HepG2 (cell line): ENCODE measurements at regions not wholly inside any gene's neighbourhood (a gene's known extent, or its start where the extent isn't known, plus 50 kb on each side); places are given as distances from the start of the nearest gene placed in this dataset.

Source experiments
- ATAC-seq: fragments of 200-7000 bp; cut with Tn5 transposase; 3 replicates; pipeline ENCODE4 v1.9.1; 2020; ENCODE audit warnings: mild to moderate bottlenecking, moderate library complexity
- BruUV-seq: library from RNA; stranded (reverse); fragments of 400-500 nt; replicated peaks from 2 replicates; lab custom pipeline; 2021; lab: Mats Ljungman, UMichigan
- CTCF ChIA-PET: fragments of 300-600 bp; formaldehyde crosslinking; extraction: SDS; loops from one replicate; lab custom pipeline; 2021; ENCODE audit warnings: low total read pairs, inconsistent platforms, low intra/inter-chr PET ratio; lab: Yijun Ruan, JAX
- POLR2A ChIA-PET: fragments of 350-600 bp; sonication (Branson Sonifier 250); formaldehyde crosslinking; loops from one replicate; lab custom pipeline; 2020; ENCODE audit warnings: antibody characterized with exemption, inconsistent platforms; lab: Yijun Ruan, JAX
- DNase-seq: peaks from one replicate; pipeline ENCODE4 v3.0.0-alpha.2; 2015; ENCODE audit warnings: low spot score
- FAIRE-seq: peaks from 3 replicates; lab custom pipeline; 2011; peaks lifted over from hg19 to GRCh38; lab: Jason Lieb, UNC
- H2AFZ ChIP-seq: one replicate; pipeline ENCODE4 v1.6.1; 2011; ENCODE audit warnings: low read length, inconsistent platforms
- H3K27ac ChIP-seq: fragments of 300-600 bp; 3 replicates; pipeline ENCODE4 v1.8.0; 2011; ENCODE audit warnings: mixed run types, mild to moderate bottlenecking, mixed read lengths, low read length, inconsistent platforms; ENCODE audit not compliant: insufficient read depth; ENCODE audit errors: extremely low read length
- H3K27me3 ChIP-seq, 2 experiments: fragments of 200-600 bp in 1 of 2; 2 replicates in 1 of 2; 3 replicates in 1 of 2; pipeline versions ENCODE4 v1.6.0 to v1.8.0; 2011; ENCODE audit warnings: low read length in 2 of 2, mild to moderate bottlenecking in 2 of 2, moderate library complexity in 2 of 2, inconsistent platforms in 1 of 2; ENCODE audit not compliant: insufficient read depth in 2 of 2, control insufficient read depth in 1 of 2
- H3K36me3 ChIP-seq, 2 experiments: fragments of 200-600 bp in 1 of 2; replicated peaks in 1 of 2; 2 replicates in 1 of 2; 3 replicates in 1 of 2; pipeline versions ENCODE4 v1.5.1 to v1.8.0; 2011; ENCODE audit warnings: low read length in 2 of 2, inconsistent platforms in 1 of 2; ENCODE audit not compliant: insufficient read depth in 2 of 2, control insufficient read depth in 1 of 2
- H3K4me1 ChIP-seq: 2 replicates; pipeline ENCODE4 v1.5.1; 2012; ENCODE audit warnings: low read length, inconsistent platforms; ENCODE audit not compliant: insufficient read depth
- H3K4me2 ChIP-seq: 2 replicates; pipeline ENCODE4 v1.6.0; 2011; ENCODE audit warnings: low read depth, low read length, inconsistent platforms
- H3K4me3 ChIP-seq, 3 experiments: fragments of 200-600 bp in 1 of 3; sonication (generic), shearing (Covaris generic) in 1 of 3; replicated peaks in 1 of 3; 2 replicates each; pipeline ENCODE4 v1.5.1; 2011 to 2016; ENCODE audit warnings: low read length in 3 of 3, inconsistent platforms in 2 of 3, low read depth in 2 of 3, mild to moderate bottlenecking in 2 of 3, control low read depth in 1 of 3, mixed read lengths in 1 of 3; ENCODE audit not compliant: insufficient read depth in 1 of 3
- H3K79me2 ChIP-seq: one replicate; pipeline ENCODE4 v1.6.1; 2011; ENCODE audit warnings: low read length, inconsistent platforms; ENCODE audit not compliant: insufficient read depth
- H3K9ac ChIP-seq: 2 replicates; pipeline ENCODE4 v1.6.0; 2011; ENCODE audit warnings: mild to moderate bottlenecking, low read depth, low read length, inconsistent platforms; ENCODE audit not compliant: insufficient read depth
- H3K9me3 ChIP-seq: 2 replicates; pipeline ENCODE4 v1.5.1; 2012; ENCODE audit warnings: mild to moderate bottlenecking, low read length
- H4K20me1 ChIP-seq: 2 replicates; pipeline ENCODE4 v1.6.0; 2011; ENCODE audit warnings: inconsistent platforms, mild to moderate bottlenecking, low read length, moderate library complexity; ENCODE audit not compliant: insufficient read depth
- ATF2 ChIP-seq: sonication (generic); formaldehyde crosslinking; IDR thresholded peaks from 2 replicates; pipeline ENCODE4 v1.4.0; 2020; ENCODE audit warnings: missing genetic modification reagents
- ATF7-NPFF ChIP-seq: sonication (generic); formaldehyde crosslinking; IDR thresholded peaks from 2 replicates; pipeline ENCODE4 v1.8.1; 2023; ENCODE audit warnings: mild to moderate bottlenecking, low read depth, missing genetic modification reagents, moderate library complexity
- ETV6 ChIP-seq: sonication (generic); formaldehyde crosslinking; conservative IDR thresholded peaks from 2 replicates; pipeline ENCODE4 v1.4.0; 2020; ENCODE audit warnings: missing genetic modification reagents
- FOXA1 ChIP-seq, 2 experiments: fragments of 450-650 bp in 1 of 2; sonication (generic) in 1 of 2; formaldehyde crosslinking in 1 of 2; IDR thresholded peaks; 2 replicates each; pipeline versions ENCODE4 v1.4.0 to v1.6.1; 2016 to 2020; ENCODE audit warnings: missing genetic modification reagents in 1 of 2
- GABPA ChIP-seq, 2 experiments: IDR thresholded peaks; 2 replicates each; pipeline ENCODE4 v1.6.1; 2011 to 2016; ENCODE audit warnings: low read depth in 2 of 2, low read length in 1 of 2, missing biosample characterization in 1 of 2, missing genetic modification characterization in 1 of 2
- KAT2B ChIP-seq: fragments of 150-350 bp; IDR thresholded peaks from 2 replicates; pipeline ENCODE4 v1.6.1; 2014; ENCODE audit warnings: low read depth, low read length, borderline replicate concordance
- MED8 ChIP-seq: sonication (generic); formaldehyde crosslinking; IDR thresholded peaks from 2 replicates; pipeline ENCODE4 v1.8.1; 2023; ENCODE audit warnings: mild to moderate bottlenecking, missing genetic modification reagents; ENCODE audit not compliant: insufficient replicate concordance
- MNT ChIP-seq: fragments of 450-650 bp; IDR thresholded peaks from 2 replicates; pipeline ENCODE4 v1.6.1; 2016
- NFKBIZ ChIP-seq: IDR thresholded peaks from 2 replicates; pipeline ENCODE4 v1.6.1; 2018; ENCODE audit warnings: missing genetic modification reagents, missing compliant biosample characterization
- RAD51 ChIP-seq: fragments of 450-650 bp; IDR thresholded peaks from 2 replicates; pipeline ENCODE4 v1.6.1; 2016; ENCODE audit warnings: borderline replicate concordance
- SALL2 ChIP-seq: sonication (generic); formaldehyde crosslinking; IDR thresholded peaks from 2 replicates; pipeline ENCODE4 v1.8.1; 2023; ENCODE audit warnings: mild to moderate bottlenecking, missing genetic modification reagents, inconsistent platforms
- SNAI1 ChIP-seq: sonication (generic); formaldehyde crosslinking; IDR thresholded peaks from 2 replicates; pipeline ENCODE4 v1.5.0; 2020; ENCODE audit warnings: mild to moderate bottlenecking, missing genetic modification reagents, borderline replicate concordance
- SUZ12 ChIP-seq: fragments of 150-350 bp; IDR thresholded peaks from 2 replicates; pipeline ENCODE4 v1.6.1; 2014; ENCODE audit warnings: low read depth, low read length
- ZNF124 ChIP-seq: sonication (generic); formaldehyde crosslinking; IDR thresholded peaks from 2 replicates; pipeline ENCODE4 v1.4.0; 2020; ENCODE audit warnings: missing genetic modification reagents
- ZNF337 ChIP-seq: sonication (generic); formaldehyde crosslinking; IDR thresholded peaks from 2 replicates; pipeline ENCODE4 v1.5.1; 2020; ENCODE audit warnings: missing genetic modification reagents, low read depth, mild to moderate bottlenecking, borderline replicate concordance
- ZNF501 ChIP-seq: sonication (generic); formaldehyde crosslinking; IDR thresholded peaks from 2 replicates; pipeline ENCODE4 v1.5.1; 2020; ENCODE audit warnings: mild to moderate bottlenecking, moderate library complexity, missing genetic modification reagents
- WGBS: methylation state at CpG from one replicate; pipeline ENCODE4 v1.1.6; 2017; ENCODE audit warnings: low lambda C conversion rate; 5-methylcytosine and 5-hydroxymethylcytosine counted together
- in situ Hi-C: cut with HindIII; loops from 2 replicates; pipeline ENCODE4 v1.10.0; 2017; ENCODE audit warnings: low pct_unique_long_range_greater_than_20kb; ENCODE audit not compliant: extremely low pct_ligation_motif_present
- intact Hi-C: fragments of 100-400 bp; cut with micrococcal nuclease; formaldehyde crosslinking; loops from one replicate; pipeline ENCODE4 v1.10.0; 2022; ENCODE audit not compliant: unreplicated experiment
- TF ChIP-seq, protein P1 (sequence below): sonication (generic); formaldehyde crosslinking; IDR thresholded peaks from 2 replicates; pipeline ENCODE4 v1.8.1; 2023; ENCODE audit warnings: mild to moderate bottlenecking, missing genetic modification reagents

- no peak for DNase-seq
- no peaks in the 10 kb centered on the region for H3K36me3 ChIP-seq
- no peaks in the 10 kb centered on the region for H3K9me3 ChIP-seq
- no peak overlapping the region for H2AFZ ChIP-seq
- no peak overlapping the region for H3K9ac ChIP-seq
- ChIA-PET CTCF (no interaction called here), POLR2A (no interaction called here)
- no peak overlapping the region for H3K4me2 ChIP-seq
- H3K27ac ChIP-seq = no peak overlapping the region
- no TSS peak for BruUV-seq
- H3K79me2 ChIP-seq = no peaks in the 10 kb centered on the region
- H3K27me3 ChIP-seq = peaks cover 4 to 41% of the 10 kb centered on the region in 2 experiments; a peak in 4 of 5 replicates
- FAIRE-seq = no peak
- no peaks in the 10 kb centered on the region for H4K20me1 ChIP-seq
- in situ Hi-C loops = no loop called here
- TF ChIP-seq ETV6 (CRISPR knock-in tag) (no peak), ZNF501 (no peak), SNAI1 (CRISPR knock-in tag) (no peak), KAT2B (no peak), ATF7-NPFF (no peak), MNT (peak; percentile 85), RAD51 (no peak), NFKBIZ (no peak)
- ATAC-seq = no peak
- H3K4me3 ChIP-seq = no peak overlapping the region
- 34% methylated on average over 8 of the region's 8 CpGs for WGBS
- peaks cover 8% of the 10 kb centered on the region; the same call in 1 of the 2 replicates for H3K4me1 ChIP-seq
- intact Hi-C loops = no loop called here
These were observed 130.2 kb upstream of the ID2 start for GRCh38 chr2:8551622-8552074.

- ATAC-seq (no peak), FAIRE-seq (no peak), DNase-seq (no peak)
- H3K79me2 ChIP-seq = no peaks in the 10 kb centered on the region
- intact Hi-C loops (no loop called here), in situ Hi-C loops (no loop called here)
- H3K4me2 ChIP-seq = no peak overlapping the region
- no peaks in the 10 kb centered on the region for H3K36me3 ChIP-seq
- WGBS = 61% methylated on average over 17 of the region's 17 CpGs
- no peaks in the 10 kb centered on the region for H4K20me1 ChIP-seq
- peaks cover 8% of the 10 kb centered on the region; the same call in 1 of the 2 replicates for H3K4me1 ChIP-seq
- H3K4me3 ChIP-seq = no peak overlapping the region
- H2AFZ ChIP-seq = no peak overlapping the region
- ChIA-PET POLR2A (no interaction called here), CTCF (no interaction called here)
- peaks cover 0 to 34% of the 10 kb centered on the region in 2 experiments; a peak in 4 of 5 replicates for H3K27me3 ChIP-seq
- no TSS peak for BruUV-seq
- H3K27ac ChIP-seq = no peak overlapping the region
- no peak overlapping the region for H3K9ac ChIP-seq
- H3K9me3 ChIP-seq = no peaks in the 10 kb centered on the region
- TF ChIP-seq, protein P1, sequence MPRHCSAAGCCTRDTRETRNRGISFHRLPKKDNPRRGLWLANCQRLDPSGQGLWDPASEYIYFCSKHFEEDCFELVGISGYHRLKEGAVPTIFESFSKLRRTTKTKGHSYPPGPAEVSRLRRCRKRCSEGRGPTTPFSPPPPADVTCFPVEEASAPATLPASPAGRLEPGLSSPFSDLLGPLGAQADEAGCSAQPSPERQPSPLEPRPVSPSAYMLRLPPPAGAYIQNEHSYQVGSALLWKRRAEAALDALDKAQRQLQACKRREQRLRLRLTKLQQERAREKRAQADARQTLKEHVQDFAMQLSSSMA (CRISPR knock-in tag) = no peak
- TF ChIP-seq ZNF337 (CRISPR knock-in tag) = no peak
- no peak for TF ChIP-seq ZNF124
- no peak for TF ChIP-seq SUZ12
- TF ChIP-seq ATF2 = no peak
- no peak for TF ChIP-seq SALL2
- no peak for TF ChIP-seq GABPA (IDR thresholded peaks at IDR 0.05; ENCODE audit: low read depth, low read length)
- TF ChIP-seq GABPA (CRISPR knock-in tag; IDR thresholded peaks at IDR 0.05; ENCODE audit: low read depth) = no peak
- TF ChIP-seq FOXA1 (IDR thresholded peaks at IDR 0.05) = no peak
- TF ChIP-seq FOXA1 (CRISPR knock-in tag; IDR thresholded peaks at IDR 0.05) = no peak
- TF ChIP-seq MED8 (CRISPR knock-in tag) = no peak
These were observed 129.5 kb upstream of the ID2 start for GRCh38 chr2:8552293-8552801.
